Stomach (tissue), 8 donors: ENCODE measurements at regions not wholly inside any gene's neighbourhood (a gene's known extent, or its start where the extent isn't known, plus 50 kb on each side); places are given as distances from the start of the nearest gene placed in this dataset.

ENCODE experiments used
- DNase-seq, 2 donors: peaks; one replicate each; pipeline versions ENCODE4 v3.0.0 to v3.0.0-alpha.2; 2013 to 2019
- H3K27ac ChIP-seq, 5 donors: fragments of 200-600 bp in 4 of 5; sonication (generic) in 4 of 5; one replicate each; pipeline ENCODE4 v1.5.1; 2013 to 2019; ENCODE audit warnings: mild to moderate bottlenecking in 1 of 5, moderate library complexity in 1 of 5
- H3K27me3 ChIP-seq, 3 donors: fragments of 200-600 bp; sonication (generic); one replicate each; pipeline ENCODE4 v1.5.1; 2017 to 2019; ENCODE audit warnings: mixed run types in 1 of 3
- H3K36me3 ChIP-seq, 4 donors: fragments of 200-600 bp; sonication (generic); 1 replicate in 3 of 4; 2 replicates in 1 of 4; pipeline ENCODE4 v1.5.1; 2016 to 2019
- H3K4me1 ChIP-seq, 4 donors: fragments of 200-600 bp; sonication (generic); one replicate each; pipeline ENCODE4 v1.5.1; 2016 to 2019
- H3K4me3 ChIP-seq, 4 donors: fragments of 200-600 bp; sonication (generic) in 3 of 4; one replicate each; pipeline ENCODE4 v1.5.1; 2016 to 2019; ENCODE audit warnings: mild to moderate bottlenecking in 1 of 4
- H3K9me3 ChIP-seq, 4 donors: fragments of 200-600 bp; sonication (generic); one replicate each; pipeline ENCODE4 v1.5.1; 2016 to 2019
- CTCF ChIP-seq, 7 experiments: fragments of 450-650 bp in 4 of 7; fragments of 200-600 bp in 3 of 7; sonication (generic) in 3 of 7; IDR thresholded peaks; one replicate each; pipeline ENCODE4 v1.5.1; 2016 to 2019; ENCODE audit warnings: antibody characterized with exemption in 7 of 7, control low read depth in 2 of 7, mild to moderate bottlenecking in 1 of 7
- EP300 ChIP-seq: sonication (generic); formaldehyde crosslinking; IDR thresholded peaks from one replicate; pipeline ENCODE4 v1.6.1; 2017; ENCODE audit warnings: antibody characterized with exemption
- POLR2A ChIP-seq, 4 donors: fragments of 450-650 bp; IDR thresholded peaks; one replicate each; pipeline ENCODE4 v1.6.1; 2016; ENCODE audit warnings: antibody characterized with exemption in 4 of 4, control low read depth in 2 of 4, mild to moderate bottlenecking in 1 of 4, moderate library complexity in 1 of 4
- POLR2AphosphoS5 ChIP-seq, 3 donors: sonication (generic); formaldehyde crosslinking; IDR thresholded peaks; one replicate each; pipeline ENCODE4 v1.6.1; 2016; ENCODE audit warnings: antibody characterized with exemption in 3 of 3
- WGBS, 5 donors: extraction: QIAGEN DNeasy Blood & Tissue Kit in 3 of 5; methylation state at CpG; one replicate each; pipeline versions ENCODE4 v1.1.5 to v1.1.7; 2013 to 2018; 5-methylcytosine and 5-hydroxymethylcytosine counted together
- intact Hi-C: fragments of 100-400 bp; cut with DNase I; formaldehyde crosslinking; loops from one replicate; pipeline ENCODE4 v1.15.1; 2023; ENCODE audit warnings: low total_unique reads
- donor health status: healthy with polysubstance abuse.
- donor health status: Bipolar disorder and iron deficiency.
- donor health status: healthy.

- 2 to 6% (median 4%) methylated on average over 9 of the region's 9 CpGs for WGBS, 5 donors
- no peak overlapping the region for H3K27ac ChIP-seq
- no peaks in the 10 kb centered on the region for H3K9me3 ChIP-seq
- peaks cover 0 to 5% (median 0%) of the 10 kb centered on the region in 4 donors for H3K4me1 ChIP-seq
- DNase-seq: peak; percentile 28 to 88
- H3K27me3 ChIP-seq: peaks cover 0 to 42% (median 9%) of the 10 kb centered on the region in 3 donors
- H3K36me3 ChIP-seq: no peaks in the 10 kb centered on the region
- TF ChIP-seq POLR2A (IDR thresholded peaks at IDR 0.05) (no peak), CTCF (IDR thresholded peaks at IDR 0.05) (peak in 5 of 7 experiments; percentile 38 to 66 (median 56)), POLR2AphosphoS5 (IDR thresholded peaks at IDR 0.05) (no peak)
- intact Hi-C loops: loop anchor here (5.0 kb wide), 1 partner anchor 271 kb away; no protein-coding TSS in a partner anchor
- H3K4me3 ChIP-seq: no peak overlapping the region
These were observed 217.6 kb downstream of the ARRDC4 start for GRCh38 chr15:98177966-98178592.

GRCh38 chr15:98178861-98179260 is 218.4 kb downstream of the ARRDC4 start:
- no peak for TF ChIP-seq POLR2A (IDR thresholded peaks at IDR 0.05)
- TF ChIP-seq EP300: no peak
- no peak for TF ChIP-seq CTCF (IDR thresholded peaks at IDR 0.05)
- TF ChIP-seq POLR2AphosphoS5 (IDR thresholded peaks at IDR 0.05): no peak
- Histone ChIP-seq H3K4me1 (peaks cover 0 to 5% (median 0%) of the 10 kb centered on the region in 4 donors), H3K27ac (no peak overlapping the region), H3K4me3 (no peak overlapping the region), H3K9me3 (no peaks in the 10 kb centered on the region), H3K36me3 (no peaks in the 10 kb centered on the region), H3K27me3 (peaks cover 0 to 42% (median 9%) of the 10 kb centered on the region in 3 donors)
- intact Hi-C loops: loop anchor here (5.0 kb wide), 1 partner anchor 272 kb away; no protein-coding TSS in a partner anchor
- no peak for DNase-seq
- WGBS, 5 donors: 40 to 54% (median 45%) methylated on average over 7 of the region's 7 CpGs

GRCh38 chr15:98187549-98187948 is 227.0 kb downstream of the ARRDC4 start:
- Histone ChIP-seq H3K27me3 (no peaks in the 10 kb centered on the region), H3K36me3 (no peaks in the 10 kb centered on the region), H3K27ac (no peak overlapping the region), H3K4me3 (no peak overlapping the region), H3K4me1 (no peaks in the 10 kb centered on the region), H3K9me3 (peaks cover 0 to 5% (median 2%) of the 10 kb centered on the region in 4 donors)
- TF ChIP-seq EP300 (no peak), POLR2A (IDR thresholded peaks at IDR 0.05) (no peak), CTCF (IDR thresholded peaks at IDR 0.05) (no peak)
- intact Hi-C loops: no loop called here
- 76 to 85% (median 79%) methylated on average over 7 of the region's 7 CpGs for WGBS, 5 donors
- DNase-seq: no peak

GRCh38 chr15:98190914-98191313 is 230.4 kb downstream of the ARRDC4 start:
- H3K4me3 ChIP-seq: no peak overlapping the region
- H3K27ac ChIP-seq: no peak overlapping the region
- H3K36me3 ChIP-seq: no peaks in the 10 kb centered on the region
- intact Hi-C loops: no loop called here
- TF ChIP-seq POLR2A (IDR thresholded peaks at IDR 0.05) (no peak), EP300 (no peak)
- H3K27me3 ChIP-seq: peaks cover 0 to 5% (median 0%) of the 10 kb centered on the region in 3 donors
- peaks cover 0 to 5% (median 2%) of the 10 kb centered on the region in 4 donors for H3K9me3 ChIP-seq
- 73 to 85% (median 83%) methylated on average over 2 of the region's 2 CpGs for WGBS, 5 donors
- H3K4me1 ChIP-seq: no peaks in the 10 kb centered on the region
- DNase-seq: no peak

GRCh38 chr15:98195796-98196195 is 235.3 kb downstream of the ARRDC4 start:
- intact Hi-C loops: no loop called here
- no peaks in the 10 kb centered on the region for H3K36me3 ChIP-seq
- 60 to 76% (median 68%) methylated on average over 3 of the region's 3 CpGs for WGBS, 5 donors
- H3K27me3 ChIP-seq: peaks cover 0 to 5% (median 3%) of the 10 kb centered on the region in 3 donors
- TF ChIP-seq CTCF (IDR thresholded peaks at IDR 0.05) (no peak), EP300 (no peak), POLR2AphosphoS5 (IDR thresholded peaks at IDR 0.05) (no peak), POLR2A (IDR thresholded peaks at IDR 0.05) (no peak)
- H3K4me3 ChIP-seq: no peak overlapping the region
- H3K4me1 ChIP-seq: no peaks in the 10 kb centered on the region
- peaks cover 0 to 5% (median 2%) of the 10 kb centered on the region in 4 donors for H3K9me3 ChIP-seq
- no peak overlapping the region for H3K27ac ChIP-seq
- DNase-seq: no peak
